Esophagus squamous epithelium (tissue), 4 donors: ENCODE measurements at regions not wholly inside any gene's neighbourhood (a gene's known extent, or its start where the extent isn't known, plus 50 kb on each side); places are given as distances from the start of the nearest gene placed in this dataset.

Experiments used
- CTCF ChIP-seq, 6 experiments: fragments of 450-650 bp in 4 of 6; fragments of 200-600 bp in 2 of 6; sonication (generic) in 2 of 6; IDR thresholded peaks; one replicate each; pipeline ENCODE4 v1.5.1; 2016 to 2019; ENCODE audit warnings: antibody characterized with exemption in 6 of 6, mild to moderate bottlenecking in 4 of 6, moderate library complexity in 4 of 6
- POLR2A ChIP-seq, 4 donors: fragments of 450-650 bp; IDR thresholded peaks; one replicate each; pipeline ENCODE4 v1.6.1; 2017; ENCODE audit warnings: antibody characterized with exemption in 4 of 4, mild to moderate bottlenecking in 4 of 4, moderate library complexity in 3 of 4

- no peak for TF ChIP-seq CTCF (IDR thresholded peaks at IDR 0.05)
- TF ChIP-seq POLR2A (IDR thresholded peaks at IDR 0.05): no peak
Measured at GRCh38 chr1:234923626-234924025, 205.0 kb downstream of the TOMM20 start.
